ENCODE measurements at regions not wholly inside any gene's neighbourhood (a gene's known extent, or its start where the extent isn't known, plus 50 kb on each side); places are given as distances from the start of the nearest gene placed in this dataset.

DNA sequence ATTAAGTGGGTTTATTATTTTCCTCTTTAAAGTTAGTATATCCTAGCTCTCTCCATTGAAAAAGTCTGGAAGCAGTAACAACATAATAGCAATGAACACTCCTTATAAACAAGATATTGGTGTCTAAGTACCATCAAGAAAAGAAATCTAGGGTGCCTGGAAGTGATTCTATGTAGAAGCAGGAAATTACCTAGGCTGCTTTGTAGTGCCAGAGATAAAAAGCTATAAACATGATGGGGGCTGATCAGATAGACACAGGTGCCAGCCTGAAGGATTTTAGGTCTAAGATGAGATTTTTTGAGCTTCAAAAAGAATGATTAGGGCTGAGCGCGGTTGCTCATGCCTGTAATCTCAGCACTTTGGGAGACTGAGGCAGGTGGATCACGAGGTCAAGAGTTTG is 1179.3 kb upstream of the CDH9 start:
- no peak overlapping the region for H3K4me3 Mint-ChIP-seq (ENCODE audit: unreplicated experiment)
- TF ChIP-seq, protein P1, sequence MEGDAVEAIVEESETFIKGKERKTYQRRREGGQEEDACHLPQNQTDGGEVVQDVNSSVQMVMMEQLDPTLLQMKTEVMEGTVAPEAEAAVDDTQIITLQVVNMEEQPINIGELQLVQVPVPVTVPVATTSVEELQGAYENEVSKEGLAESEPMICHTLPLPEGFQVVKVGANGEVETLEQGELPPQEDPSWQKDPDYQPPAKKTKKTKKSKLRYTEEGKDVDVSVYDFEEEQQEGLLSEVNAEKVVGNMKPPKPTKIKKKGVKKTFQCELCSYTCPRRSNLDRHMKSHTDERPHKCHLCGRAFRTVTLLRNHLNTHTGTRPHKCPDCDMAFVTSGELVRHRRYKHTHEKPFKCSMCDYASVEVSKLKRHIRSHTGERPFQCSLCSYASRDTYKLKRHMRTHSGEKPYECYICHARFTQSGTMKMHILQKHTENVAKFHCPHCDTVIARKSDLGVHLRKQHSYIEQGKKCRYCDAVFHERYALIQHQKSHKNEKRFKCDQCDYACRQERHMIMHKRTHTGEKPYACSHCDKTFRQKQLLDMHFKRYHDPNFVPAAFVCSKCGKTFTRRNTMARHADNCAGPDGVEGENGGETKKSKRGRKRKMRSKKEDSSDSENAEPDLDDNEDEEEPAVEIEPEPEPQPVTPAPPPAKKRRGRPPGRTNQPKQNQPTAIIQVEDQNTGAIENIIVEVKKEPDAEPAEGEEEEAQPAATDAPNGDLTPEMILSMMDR (IDR thresholded peaks at IDR 0.05) = no peak
- H3K9me3 Mint-ChIP-seq (ENCODE audit: low read depth) = peaks cover 3% of the 10 kb centered on the region
- H3K27me3 Mint-ChIP-seq (ENCODE audit: low read depth) = peaks cover 4% of the 10 kb centered on the region
- no peak overlapping the region for H3K27ac Mint-ChIP-seq (ENCODE audit: unreplicated experiment)
- no peak for DNase-seq (ENCODE audit: low spot score)
- H3K36me3 Mint-ChIP-seq (ENCODE audit: low read depth) = no peaks in the 10 kb centered on the region
- H3K4me1 Mint-ChIP-seq (ENCODE audit: low read depth) = no peaks in the 10 kb centered on the region

DNA sequence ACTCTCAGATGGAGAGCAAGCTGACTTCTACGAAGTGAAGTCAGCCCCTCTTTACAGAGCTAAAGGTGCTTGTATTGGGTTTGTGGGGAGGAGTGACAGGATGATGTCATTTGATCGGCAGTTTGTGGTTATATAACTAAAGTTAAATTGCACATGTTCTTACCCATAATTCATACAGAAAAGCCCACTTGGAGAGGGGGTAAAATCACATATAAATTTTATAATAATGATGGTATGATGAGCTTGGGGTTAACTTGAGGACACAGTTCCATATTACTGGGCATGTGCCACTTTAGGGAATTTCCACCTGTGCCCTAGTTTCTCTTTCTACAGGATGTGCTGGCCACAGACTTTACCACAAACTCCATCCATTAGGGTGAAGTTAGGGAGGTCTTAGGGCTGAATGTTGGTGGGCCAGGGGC is 1178.6 kb upstream of the CDH9 start:
- Mint-ChIP-seq H3K4me3 (ENCODE audit: unreplicated experiment) (no peak overlapping the region), H3K4me1 (ENCODE audit: low read depth) (no peaks in the 10 kb centered on the region), H3K27ac (ENCODE audit: unreplicated experiment) (no peak overlapping the region)

DNA sequence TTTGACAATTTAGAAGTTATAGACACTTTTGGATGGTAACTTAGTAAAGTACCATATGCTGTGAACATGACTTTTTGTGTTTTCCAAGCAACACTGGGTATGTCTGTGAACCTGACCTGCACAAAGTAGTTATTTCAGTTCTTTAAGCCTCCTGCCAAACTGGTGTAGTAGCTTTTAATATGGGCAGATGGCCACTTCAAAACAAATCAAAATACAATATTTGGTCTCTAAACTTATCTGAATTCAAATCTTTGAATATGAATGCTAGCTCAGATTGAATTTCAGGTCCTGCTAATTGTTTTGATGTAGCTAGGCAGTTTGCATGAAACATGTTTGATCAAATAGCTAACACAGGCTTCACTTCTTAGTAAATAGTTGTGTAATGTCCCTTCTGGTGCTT is 1176.7 kb upstream of the CDH9 start:
- Mint-ChIP-seq H3K27ac (ENCODE audit: unreplicated experiment) (no peak overlapping the region), H3K4me3 (ENCODE audit: unreplicated experiment) (no peak overlapping the region), H3K36me3 (ENCODE audit: low read depth) (no peaks in the 10 kb centered on the region), H3K9me3 (ENCODE audit: low read depth) (peaks cover 3% of the 10 kb centered on the region), H3K4me1 (ENCODE audit: low read depth) (no peaks in the 10 kb centered on the region), H3K27me3 (ENCODE audit: low read depth) (peaks cover 4% of the 10 kb centered on the region)
- TF ChIP-seq, protein P1 (IDR thresholded peaks at IDR 0.05) = no peak
- DNase-seq (ENCODE audit: low spot score) = no peak

More for the DNA sequence above, 1178.6 kb upstream of the CDH9 start:
- TF ChIP-seq, protein P1 (IDR thresholded peaks at IDR 0.05) = no peak
- Mint-ChIP-seq H3K27me3 (ENCODE audit: low read depth) (peaks cover 4% of the 10 kb centered on the region), H3K36me3 (ENCODE audit: low read depth) (no peaks in the 10 kb centered on the region), H3K9me3 (ENCODE audit: low read depth) (peaks cover 3% of the 10 kb centered on the region)
- no peak for DNase-seq (ENCODE audit: low spot score)

DNA sequence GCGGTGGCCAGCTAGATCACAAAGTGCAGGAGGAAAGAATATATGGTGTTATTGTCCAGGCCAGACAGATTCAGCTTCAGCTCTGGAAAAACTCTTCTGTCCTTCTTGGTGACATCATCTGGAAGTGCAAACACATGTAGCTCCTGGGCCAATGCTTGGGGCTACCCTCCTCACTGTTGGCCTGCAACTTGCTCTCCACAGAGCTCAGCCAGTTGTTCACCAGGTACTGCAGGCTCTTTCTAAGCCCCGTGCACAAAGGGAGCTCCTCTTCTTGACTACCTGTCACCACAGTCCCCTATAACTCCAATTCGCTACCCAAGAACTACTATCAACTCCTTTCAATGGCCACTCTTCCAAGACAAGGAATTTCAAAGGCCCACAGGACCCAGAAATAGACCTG is 1175.9 kb upstream of the CDH9 start:
- H3K4me1 Mint-ChIP-seq (ENCODE audit: low read depth) = no peaks in the 10 kb centered on the region
- TF ChIP-seq, protein P1 (IDR thresholded peaks at IDR 0.05) = no peak
- DNase-seq (ENCODE audit: low spot score) = no peak
- peaks cover 3% of the 10 kb centered on the region for H3K9me3 Mint-ChIP-seq (ENCODE audit: low read depth)
- peaks cover 4% of the 10 kb centered on the region for H3K27me3 Mint-ChIP-seq (ENCODE audit: low read depth)
- no peak overlapping the region for H3K4me3 Mint-ChIP-seq (ENCODE audit: unreplicated experiment)
- H3K27ac Mint-ChIP-seq (ENCODE audit: unreplicated experiment) = no peak overlapping the region
- H3K36me3 Mint-ChIP-seq (ENCODE audit: low read depth) = no peaks in the 10 kb centered on the region

DNA sequence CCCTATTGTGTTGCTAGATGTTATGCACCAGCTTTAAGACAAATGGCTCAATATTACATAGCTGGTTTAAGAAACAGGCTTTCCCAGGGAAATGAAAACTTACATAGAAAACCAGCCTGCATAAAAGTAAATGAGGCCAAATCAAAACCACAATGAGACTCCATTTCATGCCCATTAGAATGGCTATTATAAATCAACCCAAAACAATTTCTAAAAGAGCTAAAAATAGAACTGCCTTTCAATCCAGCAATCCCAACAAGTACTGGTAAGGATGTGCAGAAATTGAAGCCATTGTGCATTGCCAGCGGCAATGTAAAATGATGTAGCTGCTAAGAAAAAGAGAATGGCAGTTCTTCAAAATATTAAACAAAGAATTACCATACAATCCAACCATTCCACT is 1170.0 kb upstream of the CDH9 start:
- Mint-ChIP-seq H3K36me3 (ENCODE audit: low read depth) (no peaks in the 10 kb centered on the region), H3K4me3 (ENCODE audit: unreplicated experiment) (no peak overlapping the region), H3K9me3 (ENCODE audit: low read depth) (no peaks in the 10 kb centered on the region), H3K27me3 (ENCODE audit: low read depth) (no peaks in the 10 kb centered on the region), H3K4me1 (ENCODE audit: low read depth) (no peaks in the 10 kb centered on the region), H3K27ac (ENCODE audit: unreplicated experiment) (no peak overlapping the region)
- TF ChIP-seq, protein P1 (IDR thresholded peaks at IDR 0.05) = no peak
- no peak for DNase-seq (ENCODE audit: low spot score)
